ENCODE measurements at regions not wholly inside any gene's neighbourhood (a gene's known extent, or its start where the extent isn't known, plus 50 kb on each side); places are given as distances from the start of the nearest gene placed in this dataset.

- ATAC-seq, result no peak
- H3K27me3 ChIP-seq (ENCODE audit: control insufficient read depth in 2 of 2, insufficient read depth in 2 of 2, low read length in 2 of 2), result peaks cover 15 to 33% of the 10 kb centered on the region in 2 experiments
- TF ChIP-seq NFIC (IDR thresholded peaks at IDR 0.05) (no peak), ZHX1 (conservative IDR thresholded peaks at IDR 0.05; ENCODE audit: low read length) (no peak), ZNF280B (CRISPR knock-in tag; IDR thresholded peaks at IDR 0.05) (0 out of 2 replicates have a peak, but pooled peaks have one; percentile 14), LARP7 (IDR thresholded peaks at IDR 0.05) (0 out of 2 replicates have a peak, but pooled peaks have one; percentile 53), YBX1 (IDR thresholded peaks at IDR 0.05) (0 out of 2 replicates have a peak, but pooled peaks have one; percentile 44), ZFP30 (CRISPR knock-in tag; IDR thresholded peaks at IDR 0.05; ENCODE audit: borderline replicate concordance) (0 out of 2 replicates have a peak, but pooled peaks have one; percentile 28), CCNT2 (IDR thresholded peaks at IDR 0.05; ENCODE audit: borderline replicate concordance, extremely low read depth, insufficient read length, low read depth, low read length) (no peak), SIN3A (IDR thresholded peaks at IDR 0.05; ENCODE audit: borderline replicate concordance in 2 of 2, control insufficient read depth in 1 of 2, low read depth in 2 of 2, low read length in 2 of 2) (no peak), ZNF778 (CRISPR knock-in tag; IDR thresholded peaks at IDR 0.05) (0 out of 2 replicates have a peak, but pooled peaks have one; percentile 81), NCOA4 (IDR thresholded peaks at IDR 0.05; ENCODE audit: partially characterized antibody) (peak; percentile 16), RREB1 (CRISPR knock-in tag; IDR thresholded peaks at IDR 0.05) (no peak), EHMT2 (IDR thresholded peaks at IDR 0.05) (no peak), SIN3B (IDR thresholded peaks at IDR 0.05; ENCODE audit: low read depth) (no peak)
Measured at GRCh38 chr22:22414266-22414665, 94.3 kb downstream of the ZNF280B start.

More at GRCh38 chr22:22414266-22414665, 94.3 kb downstream of the ZNF280B start:
- no peak for FAIRE-seq
- intact Hi-C loops (cut with micrococcal nuclease), result no loop called here
- H3K9ac ChIP-seq (ENCODE audit: insufficient read depth in 1 of 2, low read depth in 2 of 2, low read length in 2 of 2), result no peak overlapping the region
- no peaks in the 10 kb centered on the region for H3K9me3 ChIP-seq (replicated peaks; ENCODE audit: control insufficient read depth, insufficient read depth, low read depth, low read length)
- no peak overlapping the region for H3K4me2 ChIP-seq (ENCODE audit: insufficient read depth, low read length)
- POLR2A ChIA-PET, result interaction anchor here (0.6 to 2.4 kb wide), 9 partner anchors 9 to 968 kb away, joined by 3 to 9 read pairs (median 4); no protein-coding TSS in a partner anchor
- no peak overlapping the region for H3K4me3 ChIP-seq
- H3K4me1 ChIP-seq (replicated peaks in 1 of 2; ENCODE audit: control insufficient read depth in 2 of 2, insufficient read depth in 2 of 2, low read length in 2 of 2), result no peaks in the 10 kb centered on the region
- peaks cover 6% of the 10 kb centered on the region for H4K20me1 ChIP-seq (replicated peaks; ENCODE audit: control insufficient read depth, insufficient read depth, low read length)
- H3K9me1 ChIP-seq (ENCODE audit: control insufficient read depth, insufficient read depth, low read length), result no peaks in the 10 kb centered on the region
- in situ Hi-C loops (cut with MboI), result no loop called here
- H3K36me3 ChIP-seq (ENCODE audit: control insufficient read depth, insufficient read depth, low read length), result no peaks in the 10 kb centered on the region
- no peaks in the 10 kb centered on the region for H3K79me2 ChIP-seq (ENCODE audit: control insufficient read depth, insufficient read depth, low read length)
- no peak overlapping the region for H3K27ac ChIP-seq (ENCODE audit: extremely low read depth, low read depth, low read length)
- no peak for DNase-seq (ENCODE audit: extremely low read depth in 1 of 4, low spot score in 3 of 4)
- CTCF ChIA-PET (ENCODE audit: low intra/inter-chr PET ratio), result interaction anchor here (0.5 to 1.2 kb wide), 2 partner anchors 28 to 77 kb away, joined by 3 read pairs; no protein-coding TSS in a partner anchor
- WGBS (ENCODE audit: insufficient coverage, low coverage, missing lambda C conversion rate), result 1% methylated on average over 1 of the region's 1 CpG
- no peak overlapping the region for H2AFZ ChIP-seq (ENCODE audit: low read depth, low read length)
- no TSS peak for BruUV-seq (replicated peaks)
